ENCODE measurements at regions not wholly inside any gene's neighbourhood (a gene's known extent, or its start where the extent isn't known, plus 50 kb on each side); places are given as distances from the start of the nearest gene placed in this dataset.

- Histone ChIP-seq H3K27me3 (ENCODE audit: insufficient read depth, low read length) (no peaks in the 10 kb centered on the region), H3K9ac (ENCODE audit: low read depth, low read length) (no peak overlapping the region), H3K4me1 (ENCODE audit: insufficient read depth, low read length) (peaks cover 8% of the 10 kb centered on the region; the same call in 1 of the 2 replicates), H3K4me3 (ENCODE audit: low read length) (no peak overlapping the region), H3K9me3 (ENCODE audit: insufficient read depth, low read depth, low read length) (no peaks in the 10 kb centered on the region), H3K36me3 (ENCODE audit: insufficient read depth, low read depth, low read length) (no peaks in the 10 kb centered on the region), H3K27ac (ENCODE audit: low read length) (no peak overlapping the region)
These were observed 78.8 kb upstream of the CCDC85A start for GRCh38 chr2:56104962-56105361.

GRCh38 chr2:56107502-56108220 is 76.1 kb upstream of the CCDC85A start:
- H3K9ac ChIP-seq (ENCODE audit: low read depth, low read length): no peak overlapping the region
- H3K27ac ChIP-seq (ENCODE audit: low read length): no peak overlapping the region
- H3K9me3 ChIP-seq (ENCODE audit: insufficient read depth, low read depth, low read length): no peaks in the 10 kb centered on the region
- no peaks in the 10 kb centered on the region for H3K27me3 ChIP-seq (ENCODE audit: insufficient read depth, low read length)
- H3K36me3 ChIP-seq (ENCODE audit: insufficient read depth, low read depth, low read length): no peaks in the 10 kb centered on the region
- H3K4me1 ChIP-seq (ENCODE audit: insufficient read depth, low read length): no peaks in the 10 kb centered on the region; the same call in 1 of the 2 replicates
- no peak overlapping the region for H3K4me3 ChIP-seq (ENCODE audit: low read length)

GRCh38 chr2:56108806-56109205 is 75.0 kb upstream of the CCDC85A start:
- no peak overlapping the region for H3K27ac ChIP-seq (ENCODE audit: low read length)
- H3K9me3 ChIP-seq (ENCODE audit: insufficient read depth, low read depth, low read length): no peaks in the 10 kb centered on the region
- no peaks in the 10 kb centered on the region for H3K36me3 ChIP-seq (ENCODE audit: insufficient read depth, low read depth, low read length)
- H3K4me1 ChIP-seq (ENCODE audit: insufficient read depth, low read length): peaks cover 2% of the 10 kb centered on the region; the same call in 1 of the 2 replicates
- H3K27me3 ChIP-seq (ENCODE audit: insufficient read depth, low read length): no peaks in the 10 kb centered on the region
- H3K9ac ChIP-seq (ENCODE audit: low read depth, low read length): no peak overlapping the region
- no peak overlapping the region for H3K4me3 ChIP-seq (ENCODE audit: low read length)

- H3K9me3 ChIP-seq (ENCODE audit: insufficient read depth, low read depth, low read length): no peaks in the 10 kb centered on the region
- H3K27ac ChIP-seq (ENCODE audit: low read length): no peak overlapping the region
- no peaks in the 10 kb centered on the region for H3K27me3 ChIP-seq (ENCODE audit: insufficient read depth, low read length)
- peaks cover 2% of the 10 kb centered on the region; the same call in 1 of the 2 replicates for H3K4me1 ChIP-seq (ENCODE audit: insufficient read depth, low read length)
- H3K4me3 ChIP-seq (ENCODE audit: low read length): no peak overlapping the region
- no peak overlapping the region for H3K9ac ChIP-seq (ENCODE audit: low read depth, low read length)
- no peaks in the 10 kb centered on the region for H3K36me3 ChIP-seq (ENCODE audit: insufficient read depth, low read depth, low read length)
These were observed 73.8 kb upstream of the CCDC85A start for GRCh38 chr2:56109994-56110393.

- Histone ChIP-seq H3K4me3 (ENCODE audit: low read length) (no peak overlapping the region), H3K9me3 (ENCODE audit: insufficient read depth, low read depth, low read length) (no peaks in the 10 kb centered on the region), H3K9ac (ENCODE audit: low read depth, low read length) (no peak overlapping the region), H3K36me3 (ENCODE audit: insufficient read depth, low read depth, low read length) (no peaks in the 10 kb centered on the region), H3K27me3 (ENCODE audit: insufficient read depth, low read length) (no peaks in the 10 kb centered on the region), H3K27ac (ENCODE audit: low read length) (no peak overlapping the region), H3K4me1 (ENCODE audit: insufficient read depth, low read length) (peaks cover 17% of the 10 kb centered on the region; the same call in 1 of the 2 replicates)
These were observed 70.3 kb upstream of the CCDC85A start for GRCh38 chr2:56113382-56113975.

- no peaks in the 10 kb centered on the region for H3K27me3 ChIP-seq (ENCODE audit: insufficient read depth, low read length)
- H3K9ac ChIP-seq (ENCODE audit: low read depth, low read length): peak overlapping the region; percentile 64; the same call in 1 of the 2 replicates
- no peak overlapping the region for H3K27ac ChIP-seq (ENCODE audit: low read length)
- peak overlapping the region; percentile 54; the same call in 1 of the 2 replicates for H3K4me3 ChIP-seq (ENCODE audit: low read length)
- H3K4me1 ChIP-seq (ENCODE audit: insufficient read depth, low read length): peaks cover 32% of the 10 kb centered on the region; the same call in 1 of the 2 replicates
- H3K36me3 ChIP-seq (ENCODE audit: insufficient read depth, low read depth, low read length): peaks cover 13% of the 10 kb centered on the region; the same call in 1 of the 2 replicates
- H3K9me3 ChIP-seq (ENCODE audit: insufficient read depth, low read depth, low read length): no peaks in the 10 kb centered on the region
These were observed 66.0 kb upstream of the CCDC85A start for GRCh38 chr2:56117764-56118163.

GRCh38 chr2:56118474-56118873 is 65.3 kb upstream of the CCDC85A start:
- Histone ChIP-seq H3K4me1 (ENCODE audit: insufficient read depth, low read length) (peaks cover 29% of the 10 kb centered on the region; the same call in 1 of the 2 replicates), H3K27ac (ENCODE audit: low read length) (no peak overlapping the region), H3K36me3 (ENCODE audit: insufficient read depth, low read depth, low read length) (peaks cover 13% of the 10 kb centered on the region; the same call in 1 of the 2 replicates), H3K9me3 (ENCODE audit: insufficient read depth, low read depth, low read length) (no peaks in the 10 kb centered on the region), H3K27me3 (ENCODE audit: insufficient read depth, low read length) (no peaks in the 10 kb centered on the region), H3K9ac (ENCODE audit: low read depth, low read length) (peak overlapping the region; percentile 64; the same call in 1 of the 2 replicates), H3K4me3 (ENCODE audit: low read length) (peak overlapping the region; percentile 54; the same call in 1 of the 2 replicates)

GRCh38 chr2:56121995-56122394 is 61.8 kb upstream of the CCDC85A start:
- no peak overlapping the region for H3K9ac ChIP-seq (ENCODE audit: low read depth, low read length)
- H3K36me3 ChIP-seq (ENCODE audit: insufficient read depth, low read depth, low read length): peaks cover 13% of the 10 kb centered on the region; the same call in 1 of the 2 replicates
- H3K27me3 ChIP-seq (ENCODE audit: insufficient read depth, low read length): no peaks in the 10 kb centered on the region
- no peak overlapping the region for H3K27ac ChIP-seq (ENCODE audit: low read length)
- peaks cover 31% of the 10 kb centered on the region; the same call in 1 of the 2 replicates for H3K4me1 ChIP-seq (ENCODE audit: insufficient read depth, low read length)
- no peaks in the 10 kb centered on the region for H3K9me3 ChIP-seq (ENCODE audit: insufficient read depth, low read depth, low read length)
- no peak overlapping the region for H3K4me3 ChIP-seq (ENCODE audit: low read length)

GRCh38 chr2:56123538-56123937 is 60.3 kb upstream of the CCDC85A start:
- Histone ChIP-seq H3K4me3 (ENCODE audit: low read length) (no peak overlapping the region), H3K9ac (ENCODE audit: low read depth, low read length) (no peak overlapping the region), H3K9me3 (ENCODE audit: insufficient read depth, low read depth, low read length) (no peaks in the 10 kb centered on the region), H3K4me1 (ENCODE audit: insufficient read depth, low read length) (peaks cover 17% of the 10 kb centered on the region; the same call in 1 of the 2 replicates), H3K27me3 (ENCODE audit: insufficient read depth, low read length) (no peaks in the 10 kb centered on the region), H3K36me3 (ENCODE audit: insufficient read depth, low read depth, low read length) (peaks cover 13% of the 10 kb centered on the region; the same call in 1 of the 2 replicates), H3K27ac (ENCODE audit: low read length) (no peak overlapping the region)

GRCh38 chr2:56127010-56127409 is 56.8 kb upstream of the CCDC85A start:
- Histone ChIP-seq H3K9ac (ENCODE audit: low read depth, low read length) (no peak overlapping the region), H3K4me1 (ENCODE audit: insufficient read depth, low read length) (peaks cover 3% of the 10 kb centered on the region; the same call in 1 of the 2 replicates), H3K27ac (ENCODE audit: low read length) (no peak overlapping the region), H3K36me3 (ENCODE audit: insufficient read depth, low read depth, low read length) (no peaks in the 10 kb centered on the region; the same call in 1 of the 2 replicates), H3K27me3 (ENCODE audit: insufficient read depth, low read length) (no peaks in the 10 kb centered on the region), H3K4me3 (ENCODE audit: low read length) (no peak overlapping the region), H3K9me3 (ENCODE audit: insufficient read depth, low read depth, low read length) (no peaks in the 10 kb centered on the region)

GRCh38 chr2:56127463-56128152 is 56.2 kb upstream of the CCDC85A start:
- Histone ChIP-seq H3K36me3 (ENCODE audit: insufficient read depth, low read depth, low read length) (no peaks in the 10 kb centered on the region; the same call in 1 of the 2 replicates), H3K27me3 (ENCODE audit: insufficient read depth, low read length) (no peaks in the 10 kb centered on the region), H3K4me3 (ENCODE audit: low read length) (no peak overlapping the region), H3K9ac (ENCODE audit: low read depth, low read length) (no peak overlapping the region), H3K27ac (ENCODE audit: low read length) (no peak overlapping the region), H3K4me1 (ENCODE audit: insufficient read depth, low read length) (peaks cover 3% of the 10 kb centered on the region; the same call in 1 of the 2 replicates), H3K9me3 (ENCODE audit: insufficient read depth, low read depth, low read length) (no peaks in the 10 kb centered on the region)
